HuH-7 (cell line): ENCODE measurements at regions not wholly inside any gene's neighbourhood (a gene's known extent, or its start where the extent isn't known, plus 50 kb on each side); places are given as distances from the start of the nearest gene placed in this dataset.

Source experiments
- DNase-seq: peaks from one replicate; pipeline ENCODE4 v3.0.0; 2011; ENCODE audit warnings: low spot score

DNA sequence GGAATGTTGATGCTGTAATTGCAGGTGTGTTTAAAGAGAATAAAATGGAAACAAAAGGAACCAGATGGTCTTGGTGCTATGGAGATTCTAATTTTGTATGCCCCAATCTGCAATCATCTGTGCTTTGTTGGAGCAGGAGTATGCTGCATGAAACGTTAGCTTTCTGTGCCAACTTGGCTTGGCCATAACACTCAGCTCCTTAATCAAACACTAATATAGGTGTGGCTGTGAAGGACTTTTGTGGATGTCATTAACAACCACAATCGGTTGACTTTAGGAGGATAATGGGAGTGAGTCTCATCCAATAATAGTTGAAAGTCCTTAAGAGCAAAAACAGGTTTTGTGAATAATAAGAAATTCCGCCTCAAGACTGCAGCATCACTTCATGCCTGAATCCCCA, 399.2 kb downstream of the NLGN4X start:
- no peak for DNase-seq

- DNase-seq = no peak
Observed at GRCh38 chrX:5829060-5829459, 399.6 kb downstream of the NLGN4X start.

DNA sequence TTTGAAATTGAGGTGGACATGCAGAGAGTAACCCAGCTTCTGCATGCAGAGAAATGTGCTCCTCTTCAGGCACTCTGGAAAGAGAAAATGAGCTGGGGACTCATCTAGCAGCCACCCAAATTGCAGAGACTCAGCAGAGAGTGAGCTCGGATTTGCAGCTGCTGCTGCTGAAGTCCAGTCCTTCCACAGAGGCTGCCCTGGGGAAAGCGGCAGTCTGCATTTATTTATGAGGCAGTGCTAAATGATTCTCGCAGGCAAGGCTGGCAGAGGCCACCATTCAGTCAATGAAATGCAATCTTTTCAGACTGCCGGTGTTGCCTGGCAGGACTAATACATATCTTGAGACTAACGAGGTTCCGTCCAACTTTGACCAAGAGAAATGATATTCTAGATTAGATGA, 404.8 kb downstream of the NLGN4X start:
- no peak for DNase-seq

DNA sequence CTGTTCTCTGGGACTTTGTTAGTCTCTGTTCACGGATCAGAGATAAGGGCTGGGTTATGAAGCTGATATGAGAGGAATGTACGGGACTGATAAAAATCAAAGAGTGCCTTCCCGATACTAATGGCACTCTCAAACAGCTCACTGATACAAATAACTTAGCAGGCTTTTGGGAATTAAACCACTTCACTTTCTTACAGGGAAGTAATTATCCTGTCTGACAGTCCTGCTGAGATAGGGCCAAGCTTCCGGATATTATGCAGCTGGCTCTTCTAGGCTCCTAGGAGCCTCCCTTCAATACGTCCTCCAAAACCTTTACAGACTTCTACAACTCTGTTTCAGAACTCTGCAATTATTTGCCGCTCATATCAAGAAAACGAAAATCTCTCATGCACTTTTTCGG, 418.0 kb downstream of the NLGN4X start:
- no peak for DNase-seq

- no peak for DNase-seq
Observed at GRCh38 chrX:5807181-5807580, 421.5 kb downstream of the NLGN4X start.

- no peak for DNase-seq
Observed at GRCh38 chrX:5802391-5802790, 426.3 kb downstream of the NLGN4X start.

GRCh38 chrX:5791721-5792120, 436.9 kb downstream of the NLGN4X start:
- no peak for DNase-seq

GRCh38 chrX:5788910-5789309, 439.8 kb downstream of the NLGN4X start:
- DNase-seq = no peak

DNA sequence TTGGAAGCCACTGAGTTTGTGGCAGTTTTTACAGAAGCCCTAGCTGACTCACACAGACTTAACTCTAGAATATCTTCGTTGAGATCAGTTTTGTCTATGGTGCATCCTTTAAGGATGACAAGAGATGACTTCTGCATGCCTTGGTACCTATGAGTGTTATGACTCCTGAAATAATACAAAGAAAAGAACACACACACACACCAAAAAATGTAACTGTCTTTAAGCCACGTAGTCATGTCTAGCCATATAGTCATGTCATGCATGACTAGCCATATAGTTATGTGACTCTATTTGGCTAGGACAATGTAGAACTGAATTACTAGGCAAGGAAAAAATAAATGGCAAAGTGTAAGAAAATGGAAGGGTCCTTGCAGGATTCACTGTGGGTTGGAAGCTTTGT, 447.8 kb downstream of the NLGN4X start:
- DNase-seq = no peak

GRCh38 chrX:5775846-5776430, 452.7 kb downstream of the NLGN4X start:
- no peak for DNase-seq

GRCh38 chrX:5774446-5774845, 454.2 kb downstream of the NLGN4X start:
- DNase-seq = no peak

- no peak for DNase-seq
Observed at GRCh38 chrX:5771441-5771840, 457.2 kb downstream of the NLGN4X start.

DNA sequence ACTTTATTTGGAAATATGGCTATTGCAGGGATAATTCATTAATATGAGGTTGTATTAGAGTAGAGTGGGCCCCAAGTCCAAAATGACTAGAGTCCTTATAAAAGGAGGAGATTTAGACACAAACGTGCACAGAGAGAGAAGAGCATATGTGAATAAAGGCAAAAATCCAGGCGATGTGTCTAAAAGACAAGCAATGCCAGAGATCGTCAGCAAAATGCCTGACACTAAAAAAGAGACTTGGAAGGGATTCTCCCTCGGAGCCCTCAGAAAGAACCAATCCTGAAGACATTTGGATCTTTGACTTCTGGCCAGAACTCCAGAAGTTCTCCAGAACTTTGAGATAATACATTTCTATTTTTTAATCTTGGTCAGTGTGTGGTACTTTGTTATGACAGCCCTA, 472.1 kb downstream of the NLGN4X start:
- DNase-seq = no peak

DNA sequence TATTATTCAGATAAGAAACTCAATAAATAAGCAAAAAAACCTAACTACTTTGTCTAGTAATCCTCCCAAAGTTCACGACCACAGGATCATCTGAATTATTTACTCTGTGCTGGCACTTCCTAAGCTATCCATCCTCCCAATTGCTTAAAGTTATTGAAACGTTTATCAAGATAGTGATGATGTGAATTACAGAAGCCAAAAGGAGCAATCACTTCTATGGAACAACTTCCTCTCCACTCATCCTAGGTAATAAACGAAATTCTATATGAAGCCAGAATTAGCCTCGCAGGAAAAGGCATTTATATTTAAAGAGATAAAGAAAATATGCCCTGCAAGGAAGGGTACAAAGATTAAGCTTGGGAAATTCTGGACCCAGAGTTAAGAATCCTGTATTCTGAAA, 475.4 kb downstream of the NLGN4X start:
- DNase-seq = no peak

DNA sequence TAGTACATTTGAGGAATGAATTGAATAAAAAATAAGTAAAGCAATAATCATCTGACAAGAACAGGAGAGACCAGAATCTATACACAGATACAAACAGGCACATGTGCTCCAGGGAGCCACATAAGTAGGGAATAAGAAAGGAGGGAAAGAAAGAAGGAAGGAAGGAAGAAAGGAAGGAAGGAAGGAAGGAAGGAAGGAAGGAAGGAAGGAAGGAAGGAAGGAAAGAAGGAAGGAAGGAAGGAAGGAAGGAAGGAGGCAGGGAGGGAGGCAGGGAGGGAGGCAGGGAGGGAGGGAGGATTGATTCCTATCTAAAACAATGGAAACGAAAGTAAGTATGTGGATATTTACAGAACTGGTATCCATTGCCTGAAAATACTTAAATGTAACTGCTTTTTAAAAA, 475.8 kb downstream of the NLGN4X start:
- DNase-seq = no peak

DNA sequence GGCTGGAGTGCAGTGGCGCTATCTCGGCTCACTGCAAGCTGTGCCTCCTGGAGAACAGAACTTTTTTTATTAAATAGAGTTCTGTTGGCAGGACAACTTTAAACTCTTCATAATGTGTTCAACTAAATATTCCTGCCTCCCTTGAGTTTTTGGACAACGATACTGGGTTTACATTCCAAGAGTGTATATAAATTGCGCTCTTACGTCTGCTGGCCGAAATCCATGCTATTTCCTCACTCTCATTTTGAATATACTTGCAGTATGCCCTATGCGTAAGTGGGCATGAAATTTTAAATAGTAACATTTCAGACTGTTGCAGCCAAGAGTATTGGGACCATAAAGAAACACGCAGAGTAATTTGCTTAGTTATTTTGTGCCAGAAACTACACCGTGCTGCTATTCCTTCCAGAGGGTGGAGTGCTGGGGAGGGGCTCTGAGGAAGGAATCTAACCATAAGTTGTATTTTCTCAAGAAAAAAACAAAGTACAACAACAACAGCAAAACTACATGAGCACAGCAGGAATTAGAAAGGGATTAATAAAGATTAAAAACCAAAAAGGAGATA, 480.0 kb downstream of the NLGN4X start:
- no peak for DNase-seq

GRCh38 chrX:5746231-5746630, 482.4 kb downstream of the NLGN4X start:
- no peak for DNase-seq

DNA sequence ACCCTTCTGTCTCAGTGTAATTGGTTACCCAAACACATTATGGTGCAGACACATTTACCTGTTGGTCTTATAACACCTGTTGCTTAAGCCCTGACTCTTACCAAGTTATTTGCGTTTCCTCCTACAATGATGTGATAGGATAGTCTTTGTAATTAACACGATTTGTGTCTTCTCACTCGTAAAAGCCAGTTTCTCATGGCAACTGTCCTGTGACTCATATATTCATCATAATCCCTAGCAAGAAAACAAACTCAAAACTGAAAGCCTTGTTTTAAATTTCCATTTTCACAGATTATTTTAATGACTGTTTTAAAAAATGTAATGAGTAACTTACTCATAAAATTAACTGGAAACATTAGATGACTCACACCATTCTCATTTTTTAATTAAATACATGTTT, 495.2 kb downstream of the NLGN4X start:
- DNase-seq = no peak

DNA sequence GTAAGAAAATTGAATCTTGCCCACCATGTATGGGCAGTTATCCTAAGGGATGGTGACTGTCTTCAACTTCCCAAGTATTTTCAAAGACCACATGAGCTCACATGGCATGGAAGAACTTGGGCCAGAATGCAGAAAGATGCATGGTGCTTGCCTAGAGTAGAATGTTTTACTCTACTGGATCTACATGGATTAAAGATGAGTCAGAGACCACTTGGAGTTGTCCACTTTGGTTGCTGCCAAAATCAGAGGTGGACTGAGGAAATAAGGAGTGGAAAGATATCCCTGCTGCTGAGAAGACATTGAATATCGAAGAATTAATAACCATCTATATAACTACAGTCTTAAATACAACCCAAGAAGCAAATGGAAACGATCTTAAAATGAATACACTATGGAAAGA, 498.1 kb downstream of the NLGN4X start:
- DNase-seq = no peak

- DNase-seq = no peak
Observed at GRCh38 chrX:5726224-5726623, 502.4 kb downstream of the NLGN4X start.

- no peak for DNase-seq
Observed at GRCh38 chrX:5724123-5724522, 504.5 kb downstream of the NLGN4X start.

- no peak for DNase-seq
Observed at GRCh38 chrX:5718651-5719050, 510.0 kb downstream of the NLGN4X start.

DNA sequence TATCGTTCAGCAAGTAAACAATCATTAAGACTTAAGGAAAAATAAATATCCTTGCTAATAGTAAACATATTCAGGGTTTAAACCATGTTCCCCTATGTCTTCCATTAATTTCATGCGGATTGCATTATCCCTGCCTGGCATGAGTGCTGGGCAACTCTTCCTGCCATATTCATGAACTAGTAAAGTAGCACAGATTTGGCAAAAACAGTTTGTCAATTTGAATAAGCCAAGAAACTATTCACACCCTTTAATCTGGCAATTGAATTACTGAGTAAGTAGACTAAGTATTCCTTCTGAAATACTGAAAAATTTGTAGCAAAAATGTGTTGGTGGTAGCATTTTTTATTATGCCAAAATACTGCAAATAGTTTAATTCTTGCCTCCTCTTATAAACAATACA, 512.0 kb downstream of the NLGN4X start:
- no peak for DNase-seq

DNA sequence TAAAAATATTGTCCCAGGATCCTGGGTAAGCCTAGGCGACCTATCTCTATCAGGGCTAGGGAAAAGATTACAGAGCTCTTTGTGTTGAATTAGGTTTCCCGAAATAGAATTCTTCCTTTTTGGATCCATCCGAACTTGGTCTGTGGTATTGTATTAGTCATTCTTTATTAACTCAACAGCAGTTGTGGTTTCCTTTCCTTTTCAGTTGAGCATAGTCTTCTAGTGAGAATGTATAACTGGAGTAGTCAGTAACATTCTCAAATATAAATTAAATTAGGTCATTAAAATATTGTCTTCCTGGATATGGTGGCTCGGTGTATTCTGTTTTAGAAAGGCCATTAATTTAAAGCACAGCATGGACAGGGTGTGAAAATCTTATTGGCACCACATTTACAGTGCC, 520.4 kb downstream of the NLGN4X start:
- no peak for DNase-seq

DNA sequence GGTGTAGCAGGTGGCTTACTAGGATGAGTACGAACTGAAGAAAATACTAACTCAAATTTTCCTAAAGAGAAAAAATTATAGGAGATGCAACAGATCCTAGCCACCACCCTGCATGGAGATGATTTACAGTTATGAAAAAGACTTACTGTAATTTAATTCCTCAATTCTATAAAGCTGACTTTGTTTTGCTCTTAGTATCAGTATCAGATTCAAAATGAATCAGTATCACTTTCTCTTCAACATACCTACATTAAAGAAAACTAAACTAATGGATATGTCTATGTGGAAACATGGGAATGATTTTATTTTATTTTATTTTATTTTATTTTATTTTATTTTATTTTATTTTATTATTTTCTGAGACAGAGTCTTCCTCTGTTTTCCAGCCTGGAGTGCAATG, 525.8 kb downstream of the NLGN4X start:
- no peak for DNase-seq
